NCI-H1092 (cell line): ENCODE measurements at regions not wholly inside any gene's neighbourhood (a gene's known extent, or its start where the extent isn't known, plus 50 kb on each side); places are given as distances from the start of the nearest gene placed in this dataset.
"Not testable (repeated sequence)": the region's sequence is repeated elsewhere in the genome, so short reads cannot be mapped to it uniquely, and the experiment has no call there.

Source experiments
- DNase-seq: peaks from one replicate; lab custom pipeline; 2025; lab: John Stamatoyannopoulos, UW

DNA sequence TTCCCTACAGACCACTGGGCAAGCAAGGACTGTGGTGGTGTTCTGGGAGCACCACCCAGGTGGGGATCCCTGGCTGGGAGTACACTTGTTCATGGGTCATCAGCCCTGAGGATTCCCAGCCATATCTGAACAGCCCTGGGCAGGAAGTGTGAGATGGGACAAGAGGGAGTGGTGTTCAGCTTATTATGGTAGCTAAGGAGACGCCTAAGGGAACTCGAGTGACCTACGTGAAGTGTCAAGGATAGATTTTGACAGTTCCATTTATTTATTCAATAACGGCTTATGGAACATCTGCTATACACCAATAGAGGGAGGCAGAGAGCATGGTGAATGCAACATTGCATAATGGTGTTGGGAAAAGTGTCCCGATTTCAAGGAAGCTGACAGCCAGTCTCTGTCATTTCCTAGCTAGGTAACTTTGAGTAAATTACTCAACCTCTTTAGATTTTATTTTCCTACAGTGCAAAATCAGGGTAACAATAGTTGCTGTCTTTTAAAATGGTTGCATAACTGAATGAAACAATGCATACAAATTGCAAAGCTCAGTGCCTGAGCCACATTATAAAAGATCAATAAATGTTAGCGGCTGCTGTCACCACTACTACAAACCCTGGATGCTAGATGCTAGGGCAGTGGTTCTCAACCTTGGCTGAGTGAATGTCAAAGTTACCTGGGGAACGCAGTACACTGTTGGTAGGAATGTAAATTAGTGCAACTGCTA is 534.1 kb downstream of the GRIN2A start:
- no peak for DNase-seq

DNA sequence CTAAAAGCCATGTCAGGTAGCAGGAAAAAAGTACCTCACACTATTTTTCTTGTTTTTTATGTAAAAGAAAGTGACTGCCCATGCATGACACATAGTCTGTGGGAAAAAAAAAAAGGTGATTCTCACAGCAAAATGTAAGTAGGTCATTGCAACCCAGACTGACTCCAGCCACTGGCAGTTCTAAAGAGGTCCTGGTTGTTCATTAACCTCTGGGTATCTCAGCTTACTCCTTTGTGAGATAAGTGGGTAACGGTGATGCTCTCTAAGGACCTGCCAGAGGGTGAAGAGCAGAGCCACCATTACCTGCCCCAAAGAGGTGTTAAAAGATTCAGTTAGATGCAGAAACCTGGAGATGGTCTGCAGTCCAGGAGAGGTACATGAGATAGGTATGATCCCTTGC is 531.9 kb downstream of the GRIN2A start:
- no peak for DNase-seq

DNA sequence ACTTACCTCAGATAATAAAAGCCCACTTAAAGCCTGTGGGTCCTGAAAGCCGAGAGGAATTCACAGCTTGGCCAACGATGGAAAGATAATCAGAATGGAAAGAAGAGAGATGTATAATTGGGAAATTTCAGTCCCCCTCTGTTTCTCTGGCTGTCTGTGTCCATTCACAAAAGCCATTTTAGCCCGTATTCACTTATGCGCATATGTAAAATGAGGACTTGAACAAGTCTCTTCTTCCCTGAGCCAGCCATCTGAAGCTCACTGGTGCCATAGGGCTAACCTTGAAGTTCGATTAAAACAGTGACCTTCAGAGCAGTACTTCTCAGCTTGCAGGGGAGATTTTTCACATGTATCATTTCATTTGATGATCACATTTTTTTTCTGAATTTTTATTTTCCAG is 527.2 kb downstream of the GRIN2A start:
- DNase-seq: no peak

DNA sequence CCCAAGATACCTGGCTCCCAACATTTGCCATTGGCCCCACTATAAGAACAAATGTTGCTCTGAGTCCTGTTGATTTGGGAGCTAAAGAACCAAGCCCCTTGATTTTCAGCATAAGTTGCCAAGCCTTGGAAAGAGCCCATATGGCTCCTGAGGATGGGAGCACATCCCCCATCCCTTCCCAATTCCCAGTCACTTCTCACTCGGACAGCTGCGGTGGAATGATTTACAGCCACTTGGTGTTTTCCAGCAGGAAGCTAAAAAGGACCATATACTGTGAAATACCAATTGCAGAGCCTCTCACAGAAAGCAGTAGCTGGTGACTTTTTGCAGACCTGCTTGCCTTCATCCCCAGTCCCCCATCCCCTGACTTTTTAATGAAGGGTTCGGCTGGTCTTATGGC is 524.6 kb downstream of the GRIN2A start:
- no peak for DNase-seq

DNA sequence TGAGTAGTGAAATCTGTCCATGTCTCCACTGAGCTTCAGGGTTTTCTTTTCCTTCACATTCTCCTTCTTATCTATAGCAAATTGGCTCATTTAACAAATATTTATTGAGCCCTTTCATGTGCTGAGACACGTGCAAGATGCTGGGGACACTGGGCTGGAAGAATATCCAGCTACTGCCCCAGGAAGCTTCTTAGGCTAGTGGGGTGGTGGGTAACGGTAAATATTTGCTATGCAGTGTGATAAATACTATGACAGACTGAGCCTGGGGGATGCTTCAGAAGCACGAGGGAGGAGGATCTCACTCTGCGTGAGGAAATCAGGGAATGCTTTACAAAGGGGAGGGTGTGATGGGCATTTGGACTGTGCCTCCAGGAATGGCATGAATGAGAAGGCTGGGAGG is 524.1 kb downstream of the GRIN2A start:
- DNase-seq: no peak

DNA sequence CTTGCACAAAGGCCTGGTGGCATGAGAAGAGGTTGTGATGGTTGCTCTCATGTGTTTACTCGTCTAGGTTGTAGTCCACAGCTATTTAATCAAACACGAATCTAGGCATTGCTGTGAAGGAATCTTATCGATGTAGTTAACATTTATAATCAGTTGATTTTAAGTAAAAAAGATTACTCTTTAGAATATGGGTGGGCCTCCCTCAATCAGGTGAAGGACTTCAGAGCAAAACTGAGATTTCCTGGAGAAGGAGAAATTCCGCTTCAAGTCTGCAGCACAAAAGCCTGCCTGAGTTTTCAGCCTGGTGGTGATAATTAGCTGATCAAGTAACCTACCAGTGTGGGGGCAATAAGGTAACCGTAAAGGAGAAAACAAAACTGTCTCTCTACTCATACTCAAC is 523.6 kb downstream of the GRIN2A start:
- DNase-seq: no peak

DNA sequence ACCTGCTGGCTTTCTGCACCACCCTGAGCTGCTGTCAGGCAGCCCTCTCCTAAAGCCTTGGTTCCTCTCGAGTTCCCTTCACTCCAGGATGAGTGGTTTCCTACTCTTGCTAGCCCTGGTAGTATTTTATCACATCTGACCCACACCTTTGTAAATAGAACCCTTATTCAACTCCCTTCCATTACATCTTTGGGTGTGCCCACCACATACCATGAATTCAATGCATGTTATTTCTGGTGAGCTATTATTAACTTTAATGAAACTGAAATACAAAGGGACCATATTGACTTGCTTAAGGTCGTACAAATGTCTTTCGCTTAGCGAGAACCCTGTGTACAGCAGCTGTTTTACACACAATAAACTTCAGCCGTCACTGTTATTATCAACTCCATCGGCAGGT is 521.3 kb downstream of the GRIN2A start:
- DNase-seq: no peak

DNA sequence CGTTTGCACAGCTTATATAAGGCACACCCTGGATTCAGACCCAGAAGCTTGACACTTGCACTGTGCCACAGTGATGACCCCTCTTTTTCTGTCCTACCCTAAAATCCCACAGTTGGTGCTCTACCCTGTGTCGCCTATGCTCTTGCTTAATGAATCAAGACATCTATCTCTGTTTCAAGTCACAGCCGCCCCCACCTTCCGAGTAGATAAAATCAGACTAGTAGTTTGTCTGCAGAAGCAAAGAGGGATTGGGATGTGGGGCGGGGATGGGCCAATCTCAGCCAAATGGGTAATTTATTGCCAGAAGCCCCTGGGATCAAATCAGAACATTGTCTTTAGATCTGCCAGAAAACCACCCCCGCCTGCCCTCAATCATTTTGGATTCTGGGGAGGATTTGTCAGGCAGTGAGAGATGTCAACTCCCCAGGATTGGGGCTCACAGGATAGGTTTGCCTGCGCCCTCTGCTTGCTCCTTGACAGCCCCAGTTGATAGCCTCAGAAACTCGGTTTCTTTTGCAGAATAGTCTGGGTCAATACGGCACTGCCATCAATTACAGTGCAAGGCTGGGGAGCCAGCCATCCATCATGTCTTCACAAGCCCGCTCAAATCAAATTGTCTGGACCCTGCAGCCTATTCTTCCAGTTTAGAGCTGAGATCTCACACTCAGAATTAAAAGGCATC is 520.8 kb downstream of the GRIN2A start:
- no peak for DNase-seq

DNA sequence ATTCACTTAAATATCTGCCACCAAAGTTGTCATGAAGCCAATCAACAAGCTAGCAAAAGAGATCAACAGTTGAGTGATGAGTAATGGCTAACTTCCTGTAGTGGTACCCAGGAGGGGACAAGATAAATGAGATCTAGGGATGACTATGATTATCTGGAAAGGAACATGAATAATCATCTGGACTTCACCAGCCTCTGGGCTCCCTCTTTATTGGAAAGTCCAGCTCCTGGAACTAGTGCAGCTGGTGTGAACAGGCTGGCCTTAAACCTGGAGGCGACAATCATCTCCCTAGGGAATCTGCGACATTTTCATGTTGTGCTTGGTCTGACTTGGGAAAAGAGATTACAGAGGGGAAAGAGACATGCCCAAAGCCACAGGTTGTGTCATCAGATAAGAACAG is 518.6 kb downstream of the GRIN2A start:
- DNase-seq: no peak

DNA sequence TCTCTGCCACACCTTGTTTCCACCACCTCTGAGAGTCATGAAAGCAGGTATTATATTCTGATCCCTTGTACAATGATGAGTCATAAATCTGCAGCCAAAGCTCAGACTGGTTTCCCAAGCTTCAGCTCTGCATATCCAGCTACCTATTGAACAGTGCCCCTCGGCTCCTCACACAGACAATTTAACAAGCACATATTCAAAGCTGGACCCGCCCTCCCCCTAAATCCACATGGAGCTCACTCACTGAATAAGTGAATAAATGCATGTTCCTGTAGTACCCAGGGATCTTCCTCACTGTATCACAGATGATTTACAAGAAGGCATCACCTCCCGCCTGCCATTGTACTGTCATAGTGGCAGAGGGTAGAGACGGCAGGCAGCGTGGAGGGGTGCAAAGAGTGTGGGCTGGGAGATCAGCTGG is 516.4 kb downstream of the GRIN2A start:
- no peak for DNase-seq

DNA sequence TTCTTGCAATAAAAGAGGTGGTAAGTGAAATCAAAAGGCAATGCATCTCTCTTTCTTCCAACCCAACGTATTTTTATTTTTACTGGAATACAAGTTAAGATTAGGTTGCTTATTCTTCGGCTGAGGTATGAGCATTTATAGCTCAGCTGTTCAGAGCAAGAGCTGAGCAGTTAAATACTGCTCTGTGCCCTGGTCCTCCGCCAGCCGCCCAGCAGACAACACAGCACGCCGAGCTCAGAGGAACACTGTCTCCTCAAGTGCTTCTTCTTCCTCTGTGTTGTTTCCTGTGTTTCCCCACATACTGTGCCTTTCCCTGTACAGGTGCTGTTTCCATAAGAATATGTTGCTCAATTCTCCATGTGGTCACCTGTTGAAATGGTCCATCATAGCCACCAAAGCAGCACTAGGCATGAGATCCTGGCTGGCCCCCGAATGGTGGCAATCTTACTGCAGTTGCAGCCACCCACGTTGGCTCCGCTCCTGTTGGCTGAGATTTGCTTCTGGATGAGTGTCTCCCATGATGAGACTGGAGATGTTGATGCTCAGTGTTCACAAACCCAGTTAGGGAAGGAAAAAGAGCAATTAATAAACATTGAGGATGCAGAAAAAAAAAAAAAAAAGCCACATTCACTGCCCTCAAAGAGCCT is 515.3 kb downstream of the GRIN2A start:
- no peak for DNase-seq

DNA sequence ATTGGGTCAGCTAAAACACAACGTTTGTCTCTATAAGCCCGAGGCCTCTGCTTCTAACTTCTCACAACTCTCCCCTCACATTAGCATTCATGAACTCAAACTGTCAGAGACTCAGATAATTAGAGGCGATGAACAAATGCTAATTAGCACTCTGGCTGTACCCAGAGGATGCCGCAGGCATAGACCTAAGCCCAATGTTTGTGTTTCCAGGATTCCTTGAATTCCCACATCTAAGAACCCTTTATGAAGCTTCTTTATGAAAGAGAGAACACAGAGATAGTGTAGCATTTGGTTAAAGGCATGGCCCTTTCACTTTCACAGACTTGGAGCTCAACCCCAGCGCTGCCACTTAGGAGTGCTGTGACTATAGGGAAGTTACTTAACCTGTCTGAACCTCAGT is 512.2 kb downstream of the GRIN2A start:
- no peak for DNase-seq

DNA sequence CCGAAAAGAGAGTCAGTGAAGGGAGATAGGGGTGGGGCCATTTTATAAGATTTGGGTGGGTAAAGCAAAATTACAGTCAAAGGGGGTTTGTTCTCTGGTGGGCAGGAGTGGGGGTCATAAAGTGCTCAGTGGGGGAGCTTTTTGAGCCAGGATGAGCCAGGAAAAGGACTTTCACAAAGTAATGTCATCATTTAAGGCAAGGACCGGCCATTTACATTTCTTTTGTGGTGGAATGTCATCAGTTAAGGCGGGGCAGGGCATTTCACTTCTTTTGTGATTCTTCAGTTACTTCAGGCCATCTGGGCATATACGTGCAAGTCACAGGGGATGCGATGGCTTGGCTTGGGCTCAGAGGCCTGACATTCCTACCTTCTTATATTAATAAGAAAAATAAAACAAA is 511.6 kb downstream of the GRIN2A start:
- not testable (repeated sequence) for DNase-seq

DNA sequence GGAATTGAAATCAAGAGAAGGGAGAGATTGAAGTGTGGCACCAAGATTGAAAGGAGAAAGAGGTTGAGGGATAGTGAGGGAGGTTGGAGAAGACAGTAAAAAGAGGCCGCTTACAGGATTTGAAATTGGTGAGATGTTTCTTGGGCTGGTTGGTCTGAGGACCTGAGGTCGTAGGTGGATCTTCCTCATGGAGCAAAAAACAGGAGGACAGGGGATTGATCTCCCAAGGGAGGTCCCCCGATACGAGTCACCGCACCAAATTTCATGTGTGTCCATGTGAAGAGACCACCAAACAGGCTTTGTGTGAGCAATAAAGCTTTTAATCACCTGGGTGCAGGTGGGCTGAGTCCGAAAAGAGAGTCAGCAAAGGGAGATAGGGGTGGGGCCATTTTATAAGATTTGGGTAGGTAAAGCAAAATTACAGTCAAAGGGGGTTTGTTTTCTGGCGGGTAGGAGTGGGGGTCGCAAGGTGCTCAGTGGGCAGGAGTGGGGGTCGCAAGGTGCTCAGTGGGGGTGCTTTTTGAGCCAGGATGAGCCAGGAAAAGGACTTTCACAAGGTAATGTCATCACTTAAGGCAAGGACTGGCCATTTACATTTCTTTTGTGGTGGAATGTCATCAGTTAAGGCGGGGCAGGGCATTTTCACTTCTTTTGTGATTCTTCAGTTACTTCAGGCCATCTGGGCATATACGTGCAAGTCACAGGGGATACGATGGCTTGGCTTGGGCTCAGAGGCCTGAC is 505.5 kb downstream of the GRIN2A start:
- not testable (repeated sequence) for DNase-seq

DNA sequence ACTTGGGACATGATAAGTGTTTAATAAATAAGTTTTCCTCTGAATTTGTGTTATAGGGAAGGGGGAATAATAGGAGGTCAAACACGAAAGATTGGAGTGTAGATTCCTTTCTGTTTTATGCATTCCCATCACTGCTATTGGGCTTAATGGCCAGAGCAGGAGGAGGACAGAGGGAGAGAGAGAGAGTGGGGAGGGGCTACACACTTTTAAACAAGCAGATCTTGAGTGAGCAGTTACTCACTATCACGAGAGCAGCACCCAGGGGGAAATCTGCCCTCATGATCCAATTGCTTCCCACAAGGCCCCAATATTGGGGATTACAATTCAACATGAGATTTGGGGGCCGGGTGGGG is 505.0 kb downstream of the GRIN2A start:
- DNase-seq: no peak

DNA sequence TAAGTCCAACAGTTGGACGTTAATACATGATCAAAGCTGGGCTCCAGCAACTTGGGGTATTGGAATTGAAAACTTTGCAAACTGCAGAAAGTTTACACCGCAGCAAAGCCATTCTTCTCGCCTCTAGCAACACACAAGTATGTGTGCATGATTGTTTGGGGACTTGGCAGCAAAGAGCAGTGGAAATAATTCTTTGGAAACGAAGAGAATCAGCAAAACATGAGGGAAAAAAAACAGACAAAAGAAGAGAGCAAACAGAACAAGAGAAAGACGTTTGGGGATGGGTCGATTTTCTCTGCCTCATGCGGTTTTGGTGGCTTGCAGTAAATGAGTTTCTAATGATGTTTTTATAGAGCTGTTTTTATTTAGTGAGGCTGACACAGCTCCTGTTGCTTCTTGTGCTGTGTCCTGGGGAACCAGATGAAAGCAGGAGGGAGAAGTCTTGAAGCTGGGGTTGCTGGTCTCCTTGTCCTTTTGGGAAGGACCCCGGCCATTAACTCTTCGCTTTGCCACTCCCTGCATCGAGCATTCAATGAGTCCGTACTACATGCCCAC is 502.9 kb downstream of the GRIN2A start:
- no peak for DNase-seq

DNA sequence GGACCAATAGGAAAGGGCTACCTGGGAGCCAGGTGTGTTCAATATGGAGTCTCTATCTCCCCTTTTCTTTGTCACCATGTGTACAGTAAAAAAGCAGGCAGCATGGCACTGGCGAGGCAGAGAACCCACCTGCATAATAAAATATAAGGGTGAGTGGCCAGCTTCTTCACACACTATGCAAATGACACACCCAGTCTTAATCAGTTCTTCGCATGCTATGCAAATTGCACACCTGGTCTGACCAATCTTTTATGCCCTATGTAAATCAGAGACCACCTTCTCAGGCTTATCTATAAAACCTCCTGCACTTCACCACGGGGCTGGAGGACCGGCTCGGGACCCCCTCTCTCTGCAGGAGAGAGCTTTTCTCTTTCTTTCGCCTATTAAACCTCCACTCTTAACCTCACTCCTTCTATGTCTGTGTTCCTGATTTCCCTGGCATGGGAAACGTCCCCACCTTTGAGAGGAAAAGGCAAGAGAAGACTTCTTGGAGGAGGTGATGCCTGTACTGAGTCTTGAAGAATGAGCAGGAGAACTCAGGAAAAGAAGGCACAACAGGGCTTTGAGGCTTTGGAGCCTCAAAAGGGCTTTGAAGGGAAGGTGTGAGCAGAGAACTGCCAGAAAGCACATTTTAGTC is 502.1 kb downstream of the GRIN2A start:
- DNase-seq: no peak

DNA sequence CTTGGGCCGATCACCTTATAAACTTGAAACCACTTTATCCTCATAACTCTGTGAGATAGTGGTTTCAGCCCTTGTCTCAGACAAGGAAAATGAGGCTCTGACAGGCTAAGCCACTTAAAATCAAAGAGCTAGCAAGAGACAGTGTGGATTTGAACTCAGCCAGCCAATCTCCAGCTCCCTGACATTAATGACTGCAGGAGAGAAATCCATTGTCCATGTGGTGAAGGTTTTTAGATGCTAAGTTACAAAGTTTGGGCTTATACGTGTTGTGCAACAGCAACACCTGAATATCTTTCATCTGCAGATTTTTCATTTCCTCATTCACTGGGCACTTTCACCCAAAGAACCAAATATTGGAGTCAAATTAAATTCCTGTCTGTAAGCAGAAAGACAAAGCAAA is 501.3 kb downstream of the GRIN2A start:
- no peak for DNase-seq

DNA sequence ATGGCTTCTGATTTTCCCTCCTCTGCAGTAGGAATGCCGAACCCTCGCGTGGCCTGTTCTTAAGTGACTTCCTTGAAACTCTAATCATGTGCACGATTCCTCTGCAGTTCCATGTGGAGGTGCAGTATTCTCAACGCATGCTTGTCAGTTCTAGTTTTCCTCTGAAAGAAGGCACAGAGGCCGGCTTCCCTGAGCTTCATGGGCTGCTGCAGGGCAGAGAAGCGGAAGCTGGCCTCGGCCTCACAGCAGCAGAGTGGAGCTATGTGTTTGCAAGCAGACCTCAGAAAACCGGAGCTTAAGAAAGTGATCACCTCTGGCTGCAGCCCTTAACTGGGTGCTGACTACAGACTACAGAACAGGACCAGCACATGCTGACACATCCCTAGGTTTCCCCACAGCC is 500.7 kb downstream of the GRIN2A start:
- DNase-seq: no peak

DNA sequence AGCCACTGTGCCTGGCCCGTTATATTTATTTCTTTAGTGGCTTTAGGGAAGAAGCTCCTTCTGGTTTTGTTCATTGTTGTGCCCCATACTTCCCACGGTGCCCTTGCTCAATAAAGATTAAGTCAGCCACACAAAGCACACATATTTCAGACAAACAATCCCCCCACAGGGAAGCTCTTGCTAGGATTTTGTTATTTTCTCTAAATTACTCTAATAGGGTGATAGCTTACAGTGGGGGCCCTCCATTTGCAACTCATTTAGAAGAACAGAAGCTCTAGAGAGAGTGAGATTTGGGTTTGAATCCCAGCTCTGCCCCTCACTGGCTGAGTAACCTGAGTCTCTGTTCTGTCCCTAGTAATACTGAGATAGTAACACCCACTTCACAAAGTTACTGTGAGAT is 499.9 kb downstream of the GRIN2A start:
- no peak for DNase-seq

DNA sequence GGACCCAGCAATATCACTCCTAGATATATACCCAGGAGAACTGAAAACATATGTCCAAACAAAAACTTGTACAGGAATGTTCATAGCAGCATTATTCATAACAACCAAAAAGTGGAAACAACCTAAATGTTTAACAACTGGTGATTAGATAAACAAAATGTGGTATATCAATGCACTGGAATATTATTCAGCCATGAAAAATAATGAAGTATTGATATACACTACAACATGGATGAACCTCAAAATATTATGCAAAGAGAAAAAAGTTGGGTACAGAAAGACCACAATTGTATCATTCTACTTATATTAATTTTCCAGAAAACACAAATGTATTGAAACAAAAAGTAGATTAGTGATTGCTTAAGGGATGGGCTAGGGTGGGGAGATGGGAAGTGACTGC is 498.6 kb downstream of the GRIN2A start:
- DNase-seq: no peak

DNA sequence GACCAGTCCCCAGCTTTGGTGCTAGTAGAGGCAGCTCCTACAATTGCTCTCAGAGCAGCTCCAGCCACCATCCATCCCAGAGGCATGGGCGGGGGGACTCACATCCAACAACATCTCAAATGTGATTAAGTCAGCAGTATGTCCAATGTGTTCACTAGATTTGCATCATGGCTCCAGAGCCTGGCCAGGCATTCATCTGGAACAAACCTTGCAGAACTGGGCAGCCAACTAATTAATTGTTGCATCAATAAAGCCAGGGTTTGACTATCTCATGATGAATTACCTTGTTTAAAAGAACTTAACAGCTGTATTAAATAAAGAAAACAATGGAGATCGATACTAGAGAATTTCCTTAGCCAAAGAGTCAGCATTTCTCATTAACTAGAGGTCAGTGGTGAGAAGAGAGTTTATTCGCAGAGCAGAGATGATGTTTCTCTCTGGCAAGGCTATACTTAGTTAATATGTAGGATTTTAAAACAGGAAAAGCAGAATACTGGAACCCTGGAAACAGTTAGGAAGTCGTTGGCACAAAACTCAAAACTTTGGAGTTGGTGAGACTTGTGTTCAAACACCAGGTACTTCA is 494.4 kb downstream of the GRIN2A start:
- no peak for DNase-seq
